Body of pancreas (tissue), 4 donors: ENCODE measurements at regions not wholly inside any gene's neighbourhood (a gene's known extent, or its start where the extent isn't known, plus 50 kb on each side); places are given as distances from the start of the nearest gene placed in this dataset.

Experiments
- CTCF ChIP-seq, 7 experiments: fragments of 450-650 bp in 4 of 7; fragments of 200-600 bp in 3 of 7; sonication (generic) in 3 of 7; IDR thresholded peaks; one replicate each; pipeline ENCODE4 v1.5.1; 2016 to 2019; ENCODE audit warnings: antibody characterized with exemption in 7 of 7
- POLR2A ChIP-seq, 3 donors: fragments of 450-650 bp; IDR thresholded peaks; one replicate each; pipeline ENCODE4 v1.6.1; 2016; ENCODE audit warnings: antibody characterized with exemption in 3 of 3, mild to moderate bottlenecking in 2 of 3

- no peak for TF ChIP-seq CTCF (IDR thresholded peaks at IDR 0.05)
- no peak for TF ChIP-seq POLR2A (IDR thresholded peaks at IDR 0.05)
Measured at GRCh38 chr14:53638966-53639365, 317.7 kb downstream of the BMP4 start.
